Stimulated activated CD8-positive, alpha-beta memory T cell treated with anti-CD3 and anti-CD28 coated beads, Interleukin-4, amount 100 ng/mL, for 48 hours (primary cell): ENCODE measurements at regions not wholly inside any gene's neighbourhood (a gene's known extent, or its start where the extent isn't known, plus 50 kb on each side); places are given as distances from the start of the nearest gene placed in this dataset.
"Not testable (repeated sequence)": the region's sequence is repeated elsewhere in the genome, so short reads cannot be mapped to it uniquely, and the experiment has no call there.

Experiments
- DNase-seq: peaks from one replicate; pipeline ENCODE4 v3.0.0-alpha.2; 2020

DNA sequence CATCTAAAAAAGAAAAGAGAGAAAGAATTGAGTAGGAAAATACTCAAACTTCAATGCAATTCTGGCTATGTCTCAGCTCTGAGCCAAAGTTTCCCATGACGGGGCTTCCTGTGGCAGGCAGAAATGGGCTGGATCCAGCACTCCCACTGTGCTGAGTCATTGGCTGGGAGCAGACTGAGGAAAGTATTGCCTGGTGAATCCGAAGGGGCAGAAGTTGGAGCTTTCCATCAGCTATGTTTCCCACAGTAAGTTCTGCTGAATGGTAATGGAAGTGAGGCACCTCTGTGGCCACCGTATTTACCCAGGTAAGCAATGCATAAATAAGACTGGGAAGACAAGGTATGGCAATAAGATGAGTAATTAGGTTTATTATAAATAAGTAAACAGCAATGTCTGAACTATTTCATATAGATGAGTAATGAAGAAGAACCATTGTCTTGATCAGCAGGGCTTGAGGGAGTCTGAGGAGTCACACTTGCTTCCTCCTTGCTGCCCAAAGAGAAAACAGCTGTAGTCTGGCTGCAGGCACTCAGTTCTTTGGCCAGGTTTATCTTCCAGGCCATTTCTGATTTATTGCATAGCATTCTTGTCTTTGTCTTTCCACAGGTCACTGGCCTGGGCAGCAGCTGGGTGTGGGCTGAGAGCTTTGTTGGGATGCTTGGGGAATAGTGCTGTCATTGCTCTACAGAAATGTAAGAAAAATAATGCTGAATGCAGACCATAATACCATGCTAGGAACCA is 255.3 kb downstream of the DNAJB9 start:
- no peak for DNase-seq

DNA sequence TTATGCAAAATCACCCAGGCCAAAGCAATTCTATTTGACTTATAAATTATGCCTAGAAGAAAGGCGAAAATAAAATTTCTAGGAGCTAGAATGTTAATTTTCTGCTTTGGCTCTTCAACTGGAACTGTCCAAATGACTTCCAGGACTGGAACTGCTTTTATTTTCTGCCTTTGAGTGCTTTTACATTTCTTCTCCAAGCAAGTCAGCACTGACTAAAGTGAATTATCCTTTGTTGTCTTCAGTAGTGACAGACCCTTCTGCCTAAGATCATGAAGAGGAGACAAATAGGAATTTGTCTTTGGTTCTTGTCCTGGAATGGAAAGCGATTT is 255.9 kb downstream of the DNAJB9 start:
- no peak for DNase-seq

DNA sequence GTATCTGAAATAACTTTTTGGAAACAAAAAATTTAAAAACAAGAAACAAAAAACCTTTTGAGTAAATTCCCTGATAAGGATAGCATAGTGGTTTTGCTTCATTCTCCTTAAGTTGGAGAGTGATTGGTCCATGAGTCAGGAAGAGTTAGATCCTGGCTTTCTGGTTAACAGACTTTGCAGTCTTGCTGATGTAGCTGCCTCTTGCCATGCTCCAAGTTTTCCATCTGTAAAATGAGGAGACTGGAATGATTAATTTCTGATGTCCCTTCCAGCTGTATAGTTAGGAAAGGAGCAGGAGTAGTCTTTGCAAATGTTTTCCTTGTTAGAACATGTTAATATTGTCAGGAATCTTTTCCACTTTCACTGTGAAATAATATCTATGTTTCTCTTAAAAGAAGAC is 266.6 kb downstream of the DNAJB9 start:
- DNase-seq: no peak

DNA sequence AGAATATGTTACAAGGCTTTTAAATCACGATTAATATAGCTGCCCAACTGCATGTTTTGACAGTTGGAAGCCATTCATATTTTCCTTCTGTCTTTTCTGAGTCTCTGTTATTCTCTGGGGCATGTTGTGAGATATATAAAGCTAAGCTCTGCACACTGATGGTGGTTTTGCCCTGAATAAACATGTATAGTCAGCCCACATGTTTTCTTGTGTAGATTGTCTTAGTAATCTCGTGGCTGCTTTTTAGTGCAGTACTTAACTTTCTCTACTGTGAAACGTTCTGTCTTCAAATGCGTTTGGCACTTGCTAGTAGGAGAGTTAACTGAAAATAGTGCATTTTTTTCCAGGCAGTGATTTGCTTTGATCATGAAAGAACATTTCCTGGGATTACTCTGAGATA is 268.5 kb downstream of the DNAJB9 start:
- DNase-seq: no peak

DNA sequence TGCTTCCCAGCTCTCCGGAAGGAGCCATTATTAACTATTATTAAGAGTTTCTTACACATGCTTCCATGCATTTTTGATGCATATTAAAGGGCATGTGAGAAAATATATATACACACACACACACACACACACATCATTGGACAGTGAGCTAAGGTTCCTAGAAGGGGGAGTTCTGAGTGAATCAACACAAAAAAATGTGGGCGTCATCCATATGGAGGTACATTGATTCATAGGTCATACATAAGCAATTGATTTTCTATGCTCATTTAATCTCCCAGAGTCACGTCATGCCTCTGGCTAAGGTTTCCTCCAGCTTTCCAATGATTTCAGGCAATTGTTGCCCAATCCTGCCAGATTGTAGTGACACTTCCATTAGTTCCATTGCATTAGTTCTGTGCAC is 269.4 kb downstream of the DNAJB9 start:
- DNase-seq: no peak

DNA sequence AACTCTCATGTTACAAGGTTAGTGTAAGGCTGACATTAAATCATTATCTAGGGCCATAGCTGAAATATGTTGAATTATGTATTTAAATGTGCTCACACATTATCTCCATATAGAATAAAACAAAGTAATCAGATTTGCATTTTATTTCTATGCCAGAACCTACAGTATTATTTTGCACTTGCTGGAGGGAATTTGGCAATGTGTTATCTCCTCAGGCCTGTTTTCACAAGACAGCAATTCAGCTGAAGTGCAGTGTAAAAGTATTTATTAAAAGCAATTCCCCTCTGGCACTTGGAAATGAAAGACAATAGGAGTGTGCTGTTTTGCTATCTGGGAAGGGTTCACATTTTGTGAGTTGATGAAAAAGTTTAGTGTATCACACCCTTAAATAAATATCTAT is 276.3 kb downstream of the DNAJB9 start:
- DNase-seq: no peak

DNA sequence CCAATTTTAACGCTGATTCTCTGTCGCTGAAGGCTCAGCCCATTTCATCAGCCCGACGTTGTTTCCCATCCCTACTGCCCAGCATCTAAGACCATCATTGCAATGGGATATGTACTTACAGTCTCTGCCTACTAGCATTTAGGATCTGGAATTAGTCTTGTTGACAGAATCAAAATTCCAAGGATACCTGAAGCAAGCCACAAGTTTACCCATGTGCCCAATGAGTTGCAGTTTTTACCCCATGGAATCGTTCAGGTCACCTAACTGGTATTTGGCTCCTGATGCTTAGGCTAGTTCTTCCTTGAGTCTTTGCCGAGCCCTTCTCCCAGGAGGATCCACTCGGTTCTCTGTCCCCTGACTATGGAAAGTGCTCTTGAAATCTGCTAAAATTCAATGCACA is 276.8 kb downstream of the DNAJB9 start:
- DNase-seq: no peak

DNA sequence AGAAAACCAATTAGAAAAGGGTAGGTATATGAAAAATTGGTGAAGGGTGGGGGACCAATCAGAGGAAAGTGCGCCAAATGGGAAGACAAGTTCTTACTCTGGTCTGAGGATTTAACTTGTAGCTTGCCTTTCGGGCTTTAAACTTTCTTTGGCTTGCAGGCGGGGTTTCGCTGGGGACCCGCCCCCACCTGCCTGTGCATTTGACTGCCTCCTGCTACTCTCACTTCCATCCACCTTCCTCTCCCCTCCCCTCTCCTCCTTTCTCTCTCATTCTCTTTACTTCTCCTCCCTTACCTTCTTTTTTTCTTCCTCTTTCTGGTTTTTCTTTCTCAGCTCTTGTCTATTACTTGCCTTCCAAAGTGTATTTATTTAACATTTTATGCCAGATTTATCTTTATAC is 278.8 kb downstream of the DNAJB9 start:
- no peak for DNase-seq

DNA sequence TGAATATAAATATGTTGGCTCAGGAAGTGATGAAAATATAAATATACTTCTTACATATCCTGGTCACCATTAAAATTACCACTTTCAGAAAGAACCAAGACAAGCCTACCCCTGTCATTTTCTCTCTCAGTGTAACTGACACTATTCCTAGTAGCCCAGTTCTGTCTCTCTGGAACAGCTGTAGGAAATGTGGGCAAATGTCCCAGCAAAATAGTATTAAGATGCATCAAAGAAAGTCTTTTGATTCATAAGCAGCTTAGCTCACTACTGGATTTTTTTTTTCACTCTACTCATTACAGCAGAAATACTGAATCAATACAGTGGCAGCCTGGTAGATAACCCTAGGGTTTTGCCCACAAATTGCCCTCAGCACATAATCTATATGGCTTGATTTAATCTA is 290.9 kb downstream of the DNAJB9 start:
- no peak for DNase-seq

DNA sequence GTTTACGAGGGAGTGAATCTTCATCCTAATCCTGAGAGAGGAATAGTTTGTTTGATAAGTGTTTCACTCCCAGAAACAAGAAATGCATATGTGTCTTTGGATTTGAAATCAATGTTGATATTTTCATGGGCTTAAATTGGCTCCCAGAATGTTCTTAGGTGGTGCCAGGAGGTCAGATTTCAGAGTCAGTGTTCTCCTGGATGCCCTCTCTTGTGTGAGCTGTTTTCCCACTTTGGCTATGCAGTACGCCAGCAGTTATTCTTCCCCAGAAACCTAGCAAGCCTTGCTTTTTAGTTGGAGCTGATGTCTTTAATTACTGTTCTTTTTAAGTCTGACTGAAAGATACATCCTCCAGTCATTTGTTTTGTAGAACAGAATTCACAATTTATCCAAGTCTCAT is 291.4 kb downstream of the DNAJB9 start:
- DNase-seq: no peak

DNA sequence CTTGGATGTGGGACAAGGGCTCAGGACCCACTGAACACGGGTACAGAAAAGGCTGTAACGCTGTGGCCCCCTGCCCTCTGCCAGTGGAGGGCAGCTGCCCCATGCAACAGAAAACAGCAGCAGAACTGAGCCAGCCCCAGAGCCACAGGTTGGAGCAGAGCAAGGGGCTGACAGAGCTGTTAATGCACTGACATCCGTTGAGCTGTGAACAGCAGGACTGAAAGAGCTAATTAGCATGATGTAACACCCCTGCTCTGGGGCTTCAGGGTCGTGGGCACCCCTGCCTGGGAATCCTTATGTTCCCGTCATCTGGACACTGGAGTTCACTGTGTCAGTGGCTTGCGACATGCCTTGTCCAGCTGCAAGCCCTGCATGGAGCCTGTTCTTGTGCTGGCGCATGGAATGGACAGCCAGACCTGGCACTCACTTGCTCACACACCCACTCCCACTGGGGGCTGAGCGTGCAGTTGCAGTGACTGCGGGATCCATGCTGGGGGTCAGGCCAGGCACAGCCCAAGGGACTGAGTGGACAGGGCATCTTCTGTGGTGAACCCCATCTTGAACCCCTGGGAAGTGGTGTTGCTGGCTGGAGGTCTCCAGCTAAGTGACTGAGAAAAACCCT is 293.7 kb downstream of the DNAJB9 start:
- no peak for DNase-seq

DNA sequence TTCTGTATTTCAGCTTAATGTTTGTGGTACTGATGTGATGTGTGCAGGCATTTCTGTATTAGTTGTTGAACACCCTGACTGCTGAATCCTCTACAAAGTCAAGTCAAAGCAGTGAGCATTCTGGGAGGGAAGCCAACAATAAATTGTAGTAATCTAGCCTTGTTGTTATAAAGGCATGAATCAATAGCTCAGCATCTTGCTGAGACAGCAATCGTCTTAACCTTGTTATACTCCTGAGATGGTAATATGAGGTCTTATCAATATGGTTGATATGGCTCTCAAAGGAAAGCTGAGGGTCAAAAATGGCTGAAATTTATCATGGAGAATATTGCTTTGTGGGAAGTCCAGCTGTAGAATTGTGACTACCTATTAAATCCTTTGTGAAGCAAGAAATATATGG is 299.4 kb downstream of the DNAJB9 start:
- no peak for DNase-seq

DNA sequence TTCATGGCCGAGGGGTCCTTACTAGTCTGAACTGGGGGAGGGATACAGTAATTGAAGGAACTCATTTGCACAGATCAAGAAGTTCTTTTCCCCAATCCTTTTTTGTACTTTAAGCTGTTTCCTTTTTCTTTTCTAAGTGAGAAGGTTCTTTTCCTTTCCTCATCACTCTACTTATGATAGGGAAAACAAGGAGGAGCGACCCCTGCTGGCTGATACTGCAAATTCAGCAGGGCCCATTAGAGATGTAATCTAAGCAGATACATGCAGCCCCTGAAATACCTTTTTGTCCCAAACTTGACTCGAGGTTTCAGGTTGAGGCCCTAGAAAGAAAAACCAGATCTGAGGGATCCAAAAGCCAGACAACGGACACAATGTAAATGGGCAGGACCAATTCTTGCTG is 305.5 kb downstream of the DNAJB9 start:
- peak; percentile 37 for DNase-seq

DNA sequence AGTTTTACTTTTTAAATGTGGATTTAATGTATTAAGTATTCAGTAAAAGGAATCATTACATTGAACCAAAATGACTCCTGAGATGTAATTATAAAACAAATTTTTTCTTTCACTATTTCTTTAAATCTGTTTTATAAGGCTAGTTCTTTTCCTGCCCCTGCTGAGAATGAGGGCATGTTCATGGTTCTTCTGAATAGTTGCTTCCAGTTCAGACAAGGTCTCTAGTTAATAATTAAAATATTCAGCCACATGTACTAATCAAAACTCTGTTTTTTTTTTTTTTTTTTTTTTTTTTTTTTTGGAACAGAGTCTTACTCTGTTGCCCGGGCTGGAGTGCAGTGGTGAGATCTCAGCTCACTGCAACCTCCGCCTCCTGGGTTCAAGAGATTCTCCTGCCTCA is 321.2 kb downstream of the DNAJB9 start:
- no peak for DNase-seq

DNA sequence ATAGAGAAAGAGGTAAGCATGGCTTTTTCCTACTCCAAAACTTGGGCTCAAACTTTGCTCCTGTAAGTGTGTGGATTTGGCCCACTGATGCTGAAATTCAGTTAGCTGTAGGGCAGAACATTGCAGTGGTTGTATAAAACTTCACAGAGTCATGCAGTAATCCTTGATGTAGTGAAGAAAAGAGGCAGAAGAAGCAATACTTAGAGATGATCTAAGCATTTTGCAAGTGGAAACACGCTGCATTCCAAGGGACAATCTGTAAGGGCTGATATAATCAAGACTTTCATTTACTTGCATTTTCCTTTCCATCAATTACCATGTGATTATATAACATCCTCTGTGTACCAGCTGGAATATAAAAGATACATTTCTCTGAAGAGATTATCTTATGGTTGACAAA is 338.8 kb downstream of the DNAJB9 start:
- DNase-seq: no peak

DNA sequence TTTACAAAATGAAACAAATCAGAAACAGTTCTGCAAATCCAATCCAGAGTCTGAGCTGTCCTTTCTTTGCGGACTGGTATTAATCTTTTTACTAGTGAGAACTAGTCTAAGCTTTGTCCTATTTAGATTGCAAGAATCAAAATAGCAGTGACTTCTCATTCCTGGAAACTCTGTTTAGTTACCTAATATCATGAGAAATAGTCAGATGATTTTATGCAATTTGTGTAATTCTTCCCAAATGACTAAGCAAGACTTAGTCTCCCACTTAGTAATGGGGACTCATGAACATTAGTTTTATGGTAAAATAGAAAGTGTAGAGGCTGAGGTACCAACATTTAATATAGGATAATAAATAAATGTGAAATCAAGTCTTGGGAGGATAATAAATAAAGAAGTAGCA is 341.3 kb downstream of the DNAJB9 start:
- DNase-seq: no peak

DNA sequence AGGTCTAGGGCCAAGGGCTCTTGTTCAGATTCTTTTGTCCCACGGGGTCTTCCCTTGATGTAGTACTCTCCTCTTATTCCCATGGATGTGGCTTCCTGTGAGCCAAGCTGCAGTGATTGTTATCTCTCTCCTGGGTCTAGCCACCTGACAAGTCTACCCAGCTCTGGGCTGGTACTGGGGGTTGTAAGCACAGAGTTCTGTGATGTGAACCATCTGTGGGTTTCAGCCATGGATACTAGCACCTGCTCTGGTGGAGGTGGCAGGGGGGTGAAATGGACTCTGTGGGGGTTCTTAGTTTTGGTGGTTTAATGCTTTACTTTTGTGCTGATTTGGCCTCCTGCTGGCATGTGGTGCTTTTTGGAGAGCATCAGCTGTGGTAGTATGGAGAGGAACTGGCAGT is 350.8 kb downstream of the DNAJB9 start:
- DNase-seq: no peak

DNA sequence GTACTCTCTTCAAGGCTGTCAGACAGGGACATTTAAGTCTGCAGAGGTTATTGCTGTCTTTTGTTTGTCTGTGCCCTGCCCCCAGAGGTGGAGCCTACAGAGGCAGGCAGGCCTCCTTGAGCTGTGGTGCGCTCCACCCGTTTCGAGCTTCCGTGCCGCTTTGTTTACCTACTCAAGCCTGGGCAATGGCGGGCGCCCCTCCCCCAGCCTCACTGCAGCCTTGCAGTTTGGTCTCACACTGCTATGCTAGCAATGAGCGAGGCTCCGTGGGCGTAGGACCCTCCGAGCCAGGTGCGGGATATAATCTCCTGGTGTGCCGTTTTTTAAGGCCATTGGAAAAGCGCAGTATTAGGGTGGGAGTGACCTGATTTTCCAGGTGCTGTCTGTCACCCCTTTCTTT is 373.4 kb downstream of the DNAJB9 start:
- not testable (repeated sequence) for DNase-seq

DNA sequence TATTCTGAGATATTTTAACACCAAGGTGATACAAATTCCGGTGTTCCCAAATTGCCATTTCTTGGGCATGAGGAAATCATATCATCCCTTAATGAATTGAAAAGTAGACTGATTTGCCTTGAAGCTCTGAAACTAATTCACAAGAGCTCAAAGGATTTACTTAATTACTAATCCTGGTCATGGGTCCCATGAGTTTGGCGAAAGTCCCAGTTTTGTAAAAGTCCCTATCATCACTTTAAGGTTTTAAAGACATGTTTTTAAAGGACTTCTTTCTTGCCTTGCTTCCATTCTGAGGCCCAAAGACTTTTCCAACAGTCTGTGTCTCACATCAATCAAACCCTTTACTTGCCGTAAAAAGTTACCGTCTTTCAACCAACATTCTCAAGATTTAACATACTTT is 377.9 kb downstream of the DNAJB9 start:
- DNase-seq: no peak

DNA sequence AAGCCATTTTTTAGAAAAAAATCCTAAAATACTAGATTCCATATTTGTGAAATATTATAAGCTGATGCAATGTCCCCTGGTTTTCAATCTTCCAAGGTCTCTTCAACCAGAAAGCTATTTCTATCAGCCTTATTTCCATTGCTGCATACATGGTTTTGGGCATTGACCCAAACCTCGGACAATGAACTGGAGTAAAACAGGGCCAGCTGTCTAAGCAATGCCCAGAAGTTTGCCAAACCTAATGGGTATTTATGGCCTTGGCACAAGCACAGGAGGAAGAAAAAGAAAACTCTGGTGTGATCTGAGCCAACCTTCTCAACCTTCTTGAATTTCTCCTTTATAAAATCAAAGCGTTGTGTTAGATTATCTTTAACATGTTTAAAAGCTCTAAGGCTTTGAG is 402.3 kb downstream of the DNAJB9 start:
- no peak for DNase-seq

DNA sequence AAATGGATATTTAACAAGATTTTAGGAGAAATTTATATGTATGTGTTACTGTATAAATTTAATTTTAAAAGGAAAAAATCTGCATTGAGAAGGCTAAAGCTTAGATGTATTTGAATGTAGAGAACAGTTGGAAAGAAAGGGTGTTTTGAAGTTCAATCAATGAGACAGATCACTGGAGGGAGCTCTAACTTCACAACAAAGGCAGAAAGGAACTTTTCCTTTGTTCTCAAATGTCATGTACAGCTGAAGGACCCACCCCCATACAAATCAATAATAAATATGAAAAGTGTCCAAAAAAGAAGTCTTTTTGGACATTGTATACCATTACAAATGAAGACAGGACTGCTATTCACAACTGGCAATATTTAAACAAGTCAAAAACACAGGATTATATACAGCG is 403.4 kb downstream of the DNAJB9 start:
- no peak for DNase-seq

DNA sequence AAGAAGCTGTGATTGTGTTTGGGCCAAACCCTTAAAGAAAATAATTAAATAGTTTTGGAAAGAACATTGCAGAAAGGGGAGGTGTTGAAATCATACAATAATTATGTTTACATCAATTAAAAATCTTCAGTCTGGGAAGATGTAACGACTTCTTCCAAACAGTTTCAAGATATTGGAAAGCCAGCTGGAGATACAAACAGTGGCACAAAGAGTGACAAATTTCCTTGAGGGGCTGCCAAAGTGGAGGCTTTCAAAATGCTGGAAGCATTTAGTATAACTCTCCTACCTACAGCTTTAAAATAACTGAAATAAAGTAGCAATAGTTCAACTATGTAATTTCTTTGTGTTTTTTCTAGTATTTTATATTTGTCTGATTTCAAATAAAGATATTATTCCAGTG is 405.0 kb downstream of the DNAJB9 start:
- DNase-seq: no peak

DNA sequence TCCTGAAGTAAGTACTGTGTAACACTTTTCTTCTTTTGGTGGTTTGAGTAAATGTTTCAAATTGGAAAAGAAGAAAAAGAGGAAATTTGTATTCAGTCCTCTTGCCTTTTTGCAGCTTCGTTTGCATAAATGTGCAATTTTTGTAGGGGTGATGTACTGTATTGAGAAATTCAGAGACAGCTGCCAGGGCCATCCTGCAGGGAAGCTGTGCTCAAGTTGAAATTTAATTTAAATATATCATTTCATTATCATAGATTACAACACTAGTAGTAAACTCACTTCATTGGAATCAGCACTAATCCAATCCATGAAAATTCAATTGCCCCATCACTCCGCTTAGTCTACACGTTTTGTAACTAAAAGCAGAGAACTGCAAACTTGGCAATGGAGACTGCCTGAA is 415.4 kb downstream of the DNAJB9 start:
- no peak for DNase-seq

DNA sequence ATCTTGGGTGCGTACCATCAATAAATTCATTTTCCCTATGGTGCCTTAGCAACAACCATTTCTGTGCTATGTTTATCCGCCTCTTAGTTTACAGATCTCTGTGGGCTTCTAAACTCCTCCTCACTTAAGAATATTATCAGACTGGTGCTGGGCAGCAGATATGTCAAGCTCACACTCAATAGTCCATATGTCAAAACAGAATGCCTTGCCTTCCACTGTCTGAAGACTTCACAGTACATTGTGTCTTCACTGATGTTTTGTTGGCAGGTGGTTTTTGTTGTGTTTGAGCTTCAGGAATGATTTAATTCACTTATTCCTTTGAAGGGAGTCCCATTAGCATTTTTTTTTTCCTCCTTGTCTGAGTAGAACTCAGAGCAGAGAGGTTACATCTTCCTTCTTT is 419.6 kb downstream of the DNAJB9 start:
- DNase-seq: no peak

DNA sequence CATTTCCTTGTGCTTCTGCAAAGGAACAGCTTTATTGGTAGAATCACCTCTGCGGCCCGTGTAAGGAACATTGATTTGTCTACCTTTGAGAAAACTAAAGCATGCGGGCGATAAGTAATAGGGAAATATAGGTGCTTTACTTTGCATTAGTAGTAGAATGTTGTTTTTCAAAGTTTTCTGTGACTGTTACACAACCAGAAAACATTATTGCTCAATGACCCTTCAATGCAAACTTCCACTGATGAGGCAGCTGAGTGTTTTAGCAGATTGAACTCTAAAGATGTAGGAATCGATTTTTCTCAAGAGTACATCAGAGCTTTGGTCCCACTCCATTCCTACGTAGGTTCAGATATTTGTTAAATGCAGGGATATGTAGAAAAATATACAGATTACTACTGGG is 427.8 kb downstream of the DNAJB9 start:
- no peak for DNase-seq
